Ovary (tissue), 3 donors: ENCODE measurements at regions not wholly inside any gene's neighbourhood (a gene's known extent, or its start where the extent isn't known, plus 50 kb on each side); places are given as distances from the start of the nearest gene placed in this dataset.

Experiments
- CTCF ChIP-seq, 3 donors: fragments of 450-650 bp in 2 of 3; fragments of 200-600 bp in 1 of 3; IDR thresholded peaks; one replicate each; pipeline versions ENCODE4 v1.5.1 to v1.8.0; 2016 to 2022; ENCODE audit warnings: antibody characterized with exemption in 3 of 3, mild to moderate bottlenecking in 1 of 3
- EP300 ChIP-seq: sonication (generic); formaldehyde crosslinking; IDR thresholded peaks from one replicate; pipeline ENCODE4 v1.6.1; 2017; ENCODE audit warnings: antibody characterized with exemption
- POLR2A ChIP-seq: fragments of 450-650 bp; IDR thresholded peaks from one replicate; pipeline ENCODE4 v1.6.1; 2017; ENCODE audit warnings: antibody characterized with exemption, mild to moderate bottlenecking, moderate library complexity
- donor health status: DM: no; HTN: no; CAD: no.

- no peak for TF ChIP-seq CTCF (IDR thresholded peaks at IDR 0.05)
- no peak for TF ChIP-seq POLR2A
- no peak for TF ChIP-seq EP300
Observed at GRCh38 chr4:128347930-128348660, 60.5 kb upstream of the PGRMC2 start.
